WTC11 (cell line): ENCODE measurements at regions not wholly inside any gene's neighbourhood (a gene's known extent, or its start where the extent isn't known, plus 50 kb on each side); places are given as distances from the start of the nearest gene placed in this dataset.

Experiments
- ATF1 ChIP-seq: sonication (generic); formaldehyde crosslinking; IDR thresholded peaks from 2 replicates; pipeline ENCODE4 v1.8.1; 2023; ENCODE audit warnings: mild to moderate bottlenecking, moderate library complexity, missing genetic modification reagents
- CTCF ChIP-seq: fragments of 200-600 bp; IDR thresholded peaks from 2 replicates; pipeline ENCODE4 v1.8.0; 2022; ENCODE audit warnings: antibody characterized with exemption
- E2F1 ChIP-seq: sonication (generic); formaldehyde crosslinking; IDR thresholded peaks from 2 replicates; pipeline ENCODE4 v1.8.0; 2022; ENCODE audit warnings: mild to moderate bottlenecking, missing genetic modification reagents
- ETV6 ChIP-seq: sonication (generic); formaldehyde crosslinking; IDR thresholded peaks from 2 replicates; pipeline ENCODE4 v1.8.1; 2022; ENCODE audit warnings: mild to moderate bottlenecking, missing genetic modification reagents
- JUN ChIP-seq: sonication (generic); formaldehyde crosslinking; IDR thresholded peaks from 2 replicates; pipeline ENCODE4 v1.8.0; 2023; ENCODE audit warnings: mild to moderate bottlenecking, missing genetic modification reagents
- MAX ChIP-seq: sonication (generic); formaldehyde crosslinking; IDR thresholded peaks from 2 replicates; pipeline ENCODE4 v1.8.0; 2022; ENCODE audit warnings: mild to moderate bottlenecking, missing genetic modification reagents
- USF2 ChIP-seq: sonication (generic); formaldehyde crosslinking; IDR thresholded peaks from 2 replicates; pipeline ENCODE4 v1.8.1; 2023; ENCODE audit warnings: mild to moderate bottlenecking, missing genetic modification reagents, moderate library complexity
- ZNF232 ChIP-seq: sonication (generic); formaldehyde crosslinking; IDR thresholded peaks from 2 replicates; pipeline ENCODE4 v1.8.0; 2022; ENCODE audit warnings: mild to moderate bottlenecking, missing genetic modification reagents

- TF ChIP-seq ETV6 (CRISPR knock-in tag) (no peak), CTCF (no peak), ZNF232 (CRISPR knock-in tag) (no peak), USF2 (no peak), E2F1 (CRISPR knock-in tag) (no peak), JUN (CRISPR knock-in tag) (no peak), MAX (no peak), ATF1 (no peak)
Observed at GRCh38 chr21:25304611-25305010, 302.7 kb downstream of the MRPL39 start.
